Smooth muscle cell (in vitro differentiated cells): ENCODE measurements at regions not wholly inside any gene's neighbourhood (a gene's known extent, or its start where the extent isn't known, plus 50 kb on each side); places are given as distances from the start of the nearest gene placed in this dataset.
A peak's percentile ranks its signal among the peaks of the same experiment; 100 is the strongest.

Experiments
- DNase-seq: peaks from one replicate; lab custom pipeline; 2025; ENCODE audit not compliant: unreplicated experiment; lab: John Stamatoyannopoulos, UW
- H2AFZ ChIP-seq: fragments of 200-600 bp; sonication (generic); 2 replicates; pipeline ENCODE4 v1.6.0; 2016; ENCODE audit warnings: antibody characterized with exemption, low read depth, mild to moderate bottlenecking
- H3F3A ChIP-seq: fragments of 200-600 bp; sonication (generic); 2 replicates; pipeline ENCODE4 v1.6.0; 2017; ENCODE audit warnings: antibody characterized with exemption, low read depth
- H3K27ac ChIP-seq: fragments of 200-600 bp; sonication (generic); 2 replicates; pipeline ENCODE4 v1.5.1; 2016; ENCODE audit warnings: low read depth, mild to moderate bottlenecking
- H3K27me3 ChIP-seq: fragments of 200-600 bp; sonication (generic); 2 replicates; pipeline ENCODE4 v1.6.1; 2016; ENCODE audit warnings: low read depth, mild to moderate bottlenecking
- H3K36me3 ChIP-seq: fragments of 200-600 bp; sonication (generic); 2 replicates; pipeline ENCODE4 v1.5.1; 2016; ENCODE audit warnings: low read depth
- H3K4me1 ChIP-seq: fragments of 200-600 bp; sonication (generic); 2 replicates; pipeline ENCODE4 v1.5.1; 2016; ENCODE audit warnings: low read depth
- H3K4me2 ChIP-seq: fragments of 200-600 bp; sonication (generic); 2 replicates; pipeline ENCODE4 v1.6.0; 2016; ENCODE audit warnings: mild to moderate bottlenecking
- H3K4me3 ChIP-seq: fragments of 200-600 bp; sonication (generic); 2 replicates; pipeline ENCODE4 v1.5.1; 2016; ENCODE audit warnings: mild to moderate bottlenecking
- H3K79me2 ChIP-seq: fragments of 200-600 bp; sonication (generic); 2 replicates; pipeline ENCODE4 v1.6.0; 2016; ENCODE audit warnings: low read depth, mild to moderate bottlenecking
- H3K9ac ChIP-seq: fragments of 200-600 bp; sonication (generic); 2 replicates; pipeline ENCODE4 v1.6.0; 2016; ENCODE audit warnings: low read depth
- H3K9me3 ChIP-seq: fragments of 200-600 bp; sonication (generic); replicated peaks from 2 replicates; pipeline ENCODE4 v1.5.1; 2016; ENCODE audit warnings: low read depth
- H4K20me1 ChIP-seq: fragments of 200-600 bp; sonication (generic); 2 replicates; pipeline ENCODE4 v1.6.0; 2016; ENCODE audit warnings: low read depth
- WGBS: methylation state at CpG from one replicate; pipeline ENCODE4 v1.1.7; 2016; ENCODE audit warnings: low lambda C conversion rate; 5-methylcytosine and 5-hydroxymethylcytosine counted together
- TF ChIP-seq, protein P1 (sequence below): fragments of 200-600 bp; sonication (generic); IDR thresholded peaks from 2 replicates; pipeline ENCODE4 v1.5.1; 2017; ENCODE audit warnings: borderline replicate concordance, mild to moderate bottlenecking, antibody characterized with exemption; ENCODE audit not compliant: insufficient read depth, poor library complexity, severe bottlenecking

DNA sequence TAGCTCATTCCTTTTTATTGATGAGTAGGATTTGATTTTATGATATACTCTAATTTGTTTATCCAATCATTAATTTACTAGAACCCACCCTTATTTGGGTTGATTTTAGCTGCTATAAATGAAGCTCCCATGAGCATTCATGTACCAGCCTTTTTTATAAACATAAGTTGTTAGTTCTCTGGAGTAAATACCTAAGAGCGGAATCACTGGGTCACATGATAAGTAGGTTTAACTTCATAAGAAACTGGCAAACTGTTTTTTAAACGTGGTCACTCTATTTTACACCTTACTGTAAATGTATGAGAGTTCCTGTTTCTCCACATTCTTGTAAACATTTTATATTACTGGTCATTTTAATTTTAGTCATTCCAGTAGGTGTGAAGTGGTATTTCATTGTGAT, 364.6 kb downstream of the NPR3 start:
- H3K4me2 ChIP-seq, result peak overlapping the region; percentile 46
- no peak overlapping the region for H2AFZ ChIP-seq
- H3K36me3 ChIP-seq, result no peaks in the 10 kb centered on the region
- peaks cover 4% of the 10 kb centered on the region for H3K4me1 ChIP-seq
- no peak for DNase-seq
- no peaks in the 10 kb centered on the region for H4K20me1 ChIP-seq
- no peaks in the 10 kb centered on the region for H3F3A ChIP-seq
- H3K27ac ChIP-seq, result peak overlapping the region; percentile 55
- no peak overlapping the region for H3K9ac ChIP-seq
- no peaks in the 10 kb centered on the region for H3K79me2 ChIP-seq
- TF ChIP-seq, protein P1, sequence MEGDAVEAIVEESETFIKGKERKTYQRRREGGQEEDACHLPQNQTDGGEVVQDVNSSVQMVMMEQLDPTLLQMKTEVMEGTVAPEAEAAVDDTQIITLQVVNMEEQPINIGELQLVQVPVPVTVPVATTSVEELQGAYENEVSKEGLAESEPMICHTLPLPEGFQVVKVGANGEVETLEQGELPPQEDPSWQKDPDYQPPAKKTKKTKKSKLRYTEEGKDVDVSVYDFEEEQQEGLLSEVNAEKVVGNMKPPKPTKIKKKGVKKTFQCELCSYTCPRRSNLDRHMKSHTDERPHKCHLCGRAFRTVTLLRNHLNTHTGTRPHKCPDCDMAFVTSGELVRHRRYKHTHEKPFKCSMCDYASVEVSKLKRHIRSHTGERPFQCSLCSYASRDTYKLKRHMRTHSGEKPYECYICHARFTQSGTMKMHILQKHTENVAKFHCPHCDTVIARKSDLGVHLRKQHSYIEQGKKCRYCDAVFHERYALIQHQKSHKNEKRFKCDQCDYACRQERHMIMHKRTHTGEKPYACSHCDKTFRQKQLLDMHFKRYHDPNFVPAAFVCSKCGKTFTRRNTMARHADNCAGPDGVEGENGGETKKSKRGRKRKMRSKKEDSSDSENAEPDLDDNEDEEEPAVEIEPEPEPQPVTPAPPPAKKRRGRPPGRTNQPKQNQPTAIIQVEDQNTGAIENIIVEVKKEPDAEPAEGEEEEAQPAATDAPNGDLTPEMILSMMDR, result no peak
- H3K27me3 ChIP-seq, result no peaks in the 10 kb centered on the region
- H3K9me3 ChIP-seq, result no peaks in the 10 kb centered on the region
- WGBS, result 36% methylated on average over 2 of the region's 2 CpGs
- no peak overlapping the region for H3K4me3 ChIP-seq

- H3K9me3 ChIP-seq, result no peaks in the 10 kb centered on the region
- H3K4me2 ChIP-seq, result peak overlapping the region; percentile 13
- no peaks in the 10 kb centered on the region for H3K36me3 ChIP-seq
- no peaks in the 10 kb centered on the region for H4K20me1 ChIP-seq
- DNase-seq, result no peak
- H2AFZ ChIP-seq, result no peak overlapping the region
- peaks cover 4% of the 10 kb centered on the region for H3K4me1 ChIP-seq
- H3K4me3 ChIP-seq, result no peak overlapping the region
- TF ChIP-seq, protein P1, result no peak
- no peak overlapping the region for H3K27ac ChIP-seq
- no peaks in the 10 kb centered on the region for H3F3A ChIP-seq
- no peak overlapping the region for H3K9ac ChIP-seq
- no peaks in the 10 kb centered on the region for H3K79me2 ChIP-seq
- no peaks in the 10 kb centered on the region for H3K27me3 ChIP-seq
These were observed 361.2 kb upstream of the TARS1 start for GRCh38 chr5:33079548-33079947.

DNA sequence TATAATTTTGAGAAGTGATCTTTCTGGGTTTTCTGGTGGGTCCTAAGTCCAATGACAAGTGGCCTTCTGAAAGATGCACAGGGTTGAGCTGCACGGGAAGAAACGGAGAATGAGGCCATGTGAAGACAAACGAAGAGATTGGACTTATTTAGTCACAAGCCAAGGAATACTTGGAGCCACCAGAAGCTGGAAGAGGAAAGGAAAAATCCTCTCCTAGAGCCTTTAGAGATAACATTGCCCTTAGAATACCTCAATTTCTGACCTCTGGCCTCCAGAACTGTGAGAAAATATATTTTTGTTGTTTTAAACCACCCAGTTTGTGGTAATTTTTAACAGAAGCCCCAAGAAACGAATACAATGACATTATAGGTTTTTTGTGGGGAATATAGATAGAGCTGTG, 360.5 kb upstream of the TARS1 start:
- H2AFZ ChIP-seq, result no peak overlapping the region
- H3K36me3 ChIP-seq, result no peaks in the 10 kb centered on the region
- 58% methylated on average over 4 of the region's 4 CpGs for WGBS
- TF ChIP-seq, protein P1, result no peak
- no peak for DNase-seq
- no peaks in the 10 kb centered on the region for H3F3A ChIP-seq
- H3K27me3 ChIP-seq, result no peaks in the 10 kb centered on the region
- H3K4me3 ChIP-seq, result no peak overlapping the region
- H3K4me1 ChIP-seq, result peaks cover 4% of the 10 kb centered on the region
- no peaks in the 10 kb centered on the region for H3K79me2 ChIP-seq
- H3K27ac ChIP-seq, result no peak overlapping the region
- H3K4me2 ChIP-seq, result peak overlapping the region; percentile 13
- no peaks in the 10 kb centered on the region for H3K9me3 ChIP-seq
- no peak overlapping the region for H3K9ac ChIP-seq
- H4K20me1 ChIP-seq, result no peaks in the 10 kb centered on the region

DNA sequence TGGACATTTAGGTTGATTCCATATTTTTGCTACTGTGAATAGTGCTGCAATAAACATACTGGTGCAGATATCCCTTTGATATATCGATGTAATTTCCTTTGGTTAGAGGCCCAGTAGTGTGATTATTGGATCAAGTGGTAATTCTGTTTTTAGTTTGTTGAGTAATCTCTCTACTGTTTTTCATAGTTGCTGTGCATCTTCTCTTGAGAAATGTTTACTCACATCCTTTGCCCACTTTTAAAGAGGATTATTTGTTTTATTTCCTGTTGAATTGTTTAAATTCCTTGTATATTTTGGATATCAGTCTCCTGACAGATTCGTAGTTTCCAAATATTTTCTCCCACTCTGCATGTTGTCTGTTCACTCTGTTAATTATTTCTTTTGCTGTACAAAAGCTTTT, 352.6 kb upstream of the TARS1 start:
- no peak overlapping the region for H2AFZ ChIP-seq
- 42% methylated on average over 2 of the region's 2 CpGs for WGBS
- H3K4me2 ChIP-seq, result no peak overlapping the region

More for the DNA sequence above, 352.6 kb upstream of the TARS1 start:
- Histone ChIP-seq H4K20me1 (no peaks in the 10 kb centered on the region), H3K27me3 (no peaks in the 10 kb centered on the region), H3K4me1 (peaks cover 9% of the 10 kb centered on the region), H3K36me3 (no peaks in the 10 kb centered on the region), H3K27ac (no peak overlapping the region), H3K9me3 (no peaks in the 10 kb centered on the region), H3K79me2 (no peaks in the 10 kb centered on the region), H3F3A (no peaks in the 10 kb centered on the region), H3K9ac (no peak overlapping the region), H3K4me3 (no peak overlapping the region)
- no peak for DNase-seq
- TF ChIP-seq, protein P1, result no peak
